ENCODE measurements at regions not wholly inside any gene's neighbourhood (a gene's known extent, or its start where the extent isn't known, plus 50 kb on each side); places are given as distances from the start of the nearest gene placed in this dataset.
"Not testable (repeated sequence)": the region's sequence is repeated elsewhere in the genome, so short reads cannot be mapped to it uniquely, and the experiment has no call there.

GRCh38 chr9:135402739-135403695 lies 76.6 kb upstream of the PPP1R26 start:
- DNase-seq (ENCODE audit: low spot score), result no peak

DNA sequence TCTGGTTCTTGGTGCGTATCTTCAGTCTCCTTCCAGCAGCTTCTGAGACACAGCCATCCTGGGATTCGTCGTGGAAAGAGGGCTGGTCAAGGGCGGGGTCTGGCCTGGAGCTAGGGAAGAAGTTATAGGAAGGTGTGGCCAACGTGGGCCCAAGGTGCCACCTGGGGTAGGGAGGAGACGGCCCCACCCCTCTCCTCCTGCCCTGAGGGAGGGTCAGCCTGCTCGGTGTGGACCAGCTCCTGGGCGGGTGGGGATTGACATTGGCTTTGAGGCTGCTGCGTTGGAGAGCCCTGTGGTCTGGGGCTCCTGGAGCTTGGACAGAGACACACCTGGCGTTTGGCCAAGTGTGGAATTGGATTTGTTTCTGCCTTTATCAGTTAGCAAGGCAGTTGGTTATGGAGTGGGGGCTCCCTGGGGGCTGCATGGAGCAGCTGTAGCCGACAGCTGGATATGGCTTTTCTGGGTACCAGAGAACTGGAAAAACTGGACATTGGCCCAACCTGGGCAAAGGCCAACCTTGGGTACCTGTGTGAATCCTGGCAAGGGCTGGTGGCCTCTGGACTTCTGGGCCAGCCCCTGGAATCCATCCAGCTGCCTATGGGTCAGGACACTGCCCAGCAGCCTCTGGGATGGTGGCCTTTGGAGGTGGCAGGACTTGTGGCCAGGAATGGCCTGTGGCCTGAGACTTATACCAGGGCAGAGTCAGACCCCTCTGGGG lies 75.7 kb upstream of the PPP1R26 start:
- no peak for DNase-seq (ENCODE audit: low spot score)

DNA sequence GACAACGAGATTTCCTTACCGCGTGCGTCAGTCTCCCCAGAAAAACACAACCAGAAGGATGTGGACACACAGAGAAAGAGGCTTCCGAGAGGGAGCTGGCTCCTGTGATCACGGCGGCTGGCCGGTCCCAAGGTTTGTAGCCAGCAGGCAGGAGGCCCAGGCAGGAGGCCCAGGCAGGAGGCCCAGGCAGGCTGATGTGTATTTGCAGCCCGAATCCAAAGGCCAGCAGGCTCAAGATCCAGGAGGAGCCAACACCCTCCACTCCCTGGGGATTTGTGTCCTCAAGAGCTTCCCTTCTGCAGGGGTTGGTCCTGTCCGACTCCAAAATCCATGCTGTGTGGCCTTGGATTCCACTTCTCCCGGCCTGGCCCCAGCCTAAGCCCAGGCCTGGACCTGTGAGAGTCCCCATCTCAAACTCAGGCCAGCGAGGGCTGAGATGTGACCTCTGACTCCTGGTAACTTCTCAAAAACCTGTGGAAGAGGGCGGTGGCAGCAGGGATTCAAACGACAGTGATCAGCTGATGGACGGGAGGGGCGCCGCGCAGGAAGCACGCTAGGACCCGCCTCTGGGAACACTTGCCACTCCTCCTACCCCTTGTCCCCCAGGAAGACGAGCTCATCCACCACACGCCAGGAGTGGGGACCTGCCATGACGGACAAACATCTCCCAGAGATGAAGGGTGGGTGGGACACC lies 75.0 kb upstream of the PPP1R26 start:
- no peak for DNase-seq (ENCODE audit: low spot score)

GRCh38 chr9:135405145-135405464 lies 74.5 kb upstream of the PPP1R26 start:
- DNase-seq (ENCODE audit: low spot score), result not testable (repeated sequence)

- no peak for DNase-seq (ENCODE audit: low spot score)
Measured at GRCh38 chr9:135408476-135409254, 70.9 kb upstream of the PPP1R26 start.

DNA sequence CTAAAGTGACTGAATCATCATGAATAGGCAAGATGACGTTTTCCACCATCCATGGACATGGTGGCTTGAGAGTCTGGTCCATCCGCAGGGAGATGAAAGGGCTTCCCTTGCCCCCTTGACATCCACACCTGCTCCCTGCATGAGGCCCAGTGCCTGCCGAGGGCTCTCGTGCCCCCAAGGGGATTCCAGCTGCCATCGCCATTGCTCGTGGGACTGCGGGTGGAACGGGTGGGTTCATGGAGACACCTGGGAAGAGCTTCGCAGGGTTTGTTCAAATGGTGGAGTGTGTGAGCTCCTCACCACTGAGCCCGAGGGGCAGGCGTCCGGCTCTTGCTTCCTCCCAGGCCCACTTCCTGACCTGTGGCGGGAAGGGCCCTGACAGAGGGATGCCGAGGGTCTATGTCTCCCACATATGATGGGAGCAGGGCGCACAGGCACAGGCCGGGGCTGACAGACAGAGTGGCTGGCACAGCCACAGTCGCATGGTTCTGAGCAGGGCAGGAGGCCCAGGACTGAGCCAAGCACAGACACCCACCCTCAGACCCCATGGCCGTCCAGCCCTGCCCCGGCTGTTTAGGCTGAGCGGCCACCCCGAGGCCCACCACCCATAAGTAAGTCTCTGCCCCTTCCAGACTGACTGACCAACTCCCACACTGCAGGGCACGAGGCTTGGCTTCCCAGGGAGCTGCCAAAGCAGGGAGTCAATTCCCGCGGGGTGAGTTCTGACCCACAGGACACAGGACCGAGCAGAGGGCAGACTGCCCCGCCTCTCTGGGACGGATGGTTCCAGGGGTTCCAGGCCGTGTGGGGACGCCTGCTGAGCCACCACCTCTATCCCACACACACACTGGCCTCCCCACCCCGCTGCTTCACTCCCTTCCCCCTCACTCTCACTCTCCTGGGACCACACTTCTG lies 70.0 kb upstream of the PPP1R26 start:
- DNase-seq (ENCODE audit: low spot score), result no peak

GRCh38 chr9:135410421-135410820 lies 69.2 kb upstream of the PPP1R26 start:
- DNase-seq (ENCODE audit: low spot score), result no peak

DNA sequence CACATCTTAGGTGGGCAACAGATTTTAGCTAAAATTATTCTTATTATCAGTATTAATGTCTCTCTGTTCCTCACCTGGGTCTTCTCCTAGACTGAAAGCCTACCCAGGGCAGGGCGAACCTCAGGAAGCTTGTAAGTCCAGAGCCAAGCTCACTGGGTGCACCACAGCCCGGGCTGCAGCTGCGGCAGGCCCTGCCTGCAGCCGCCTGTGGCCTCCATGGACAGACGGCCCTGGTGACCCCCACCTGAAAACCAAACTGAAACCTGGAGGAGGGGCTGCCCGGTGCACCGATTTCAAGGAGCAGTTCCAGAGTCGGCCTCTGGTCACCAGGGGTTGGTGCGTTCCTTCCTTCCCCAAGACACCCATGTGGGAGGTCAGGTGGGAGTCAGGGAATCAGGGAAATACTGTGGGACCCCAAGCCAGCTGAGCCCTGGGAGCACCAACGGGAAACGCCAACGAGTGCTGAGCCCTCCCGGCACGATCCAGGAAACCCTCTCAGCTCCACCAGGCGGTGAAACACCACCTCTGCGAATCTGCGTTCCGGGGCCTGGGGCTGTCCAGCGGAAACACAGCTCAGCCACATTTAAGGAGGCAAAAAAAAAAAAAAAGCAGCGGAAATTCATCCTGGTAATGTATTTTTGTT lies 68.6 kb upstream of the PPP1R26 start:
- no peak for DNase-seq (ENCODE audit: low spot score)

DNA sequence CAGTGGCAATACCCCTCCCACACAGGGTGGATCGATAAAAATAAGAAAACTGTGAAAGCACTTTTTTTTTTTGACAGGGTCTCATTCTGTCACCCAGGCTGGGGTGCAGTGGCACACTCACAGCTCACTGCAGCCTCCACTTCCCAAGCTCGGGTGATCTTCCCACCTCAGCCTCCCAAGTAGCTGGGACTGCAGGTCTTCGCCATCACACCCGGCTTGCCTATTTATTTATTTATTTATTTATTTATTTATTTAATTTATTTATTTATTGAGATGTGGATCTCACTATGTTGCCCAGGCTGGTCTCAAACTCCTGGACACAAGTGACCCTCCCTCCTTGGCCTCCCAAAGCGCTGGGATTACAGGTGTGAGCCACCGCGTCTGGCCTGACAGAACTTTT lies 68.0 kb upstream of the PPP1R26 start:
- DNase-seq (ENCODE audit: low spot score), result not testable (repeated sequence)

DNA sequence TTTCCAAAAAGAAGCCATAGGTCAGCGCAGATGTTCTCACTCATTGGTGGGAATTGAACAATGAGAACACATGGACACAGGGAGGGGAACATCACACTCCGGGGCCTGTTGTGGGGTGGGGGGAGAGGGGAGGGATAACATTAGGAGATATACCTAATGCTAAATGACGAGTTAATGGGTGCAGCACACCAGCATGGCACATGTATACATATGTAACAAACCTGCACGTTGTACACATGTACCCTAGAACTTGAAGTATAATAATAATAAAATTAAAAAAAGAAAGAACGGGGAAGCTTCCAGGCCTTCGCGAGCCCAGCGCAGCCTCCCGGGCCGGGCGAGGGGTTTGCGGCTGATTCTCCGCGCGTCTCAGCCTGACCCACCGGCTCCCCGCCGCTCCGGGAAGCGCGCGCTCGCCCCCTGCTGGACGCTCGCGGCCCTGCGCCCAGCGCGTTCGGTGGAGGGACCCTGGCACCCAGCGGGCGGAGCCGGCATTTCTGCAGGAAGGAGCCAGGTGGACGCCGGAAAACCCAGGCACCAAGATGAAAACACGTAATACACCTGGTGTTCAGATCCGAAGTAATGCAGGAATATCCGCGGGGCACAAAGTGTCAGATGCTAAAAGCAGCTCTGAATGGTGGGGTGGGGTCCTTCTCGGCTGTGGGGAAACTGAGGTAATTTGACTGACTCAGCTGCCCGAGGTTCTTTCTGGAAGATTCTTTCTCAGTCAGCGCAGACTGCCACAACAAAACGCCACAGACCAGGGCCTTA lies 67.1 kb upstream of the PPP1R26 start:
- DNase-seq (ENCODE audit: low spot score), result peak; percentile 78

- DNase-seq (ENCODE audit: low spot score), result no peak
Measured at GRCh38 chr9:135413086-135413375, 66.6 kb upstream of the PPP1R26 start.

- DNase-seq (ENCODE audit: low spot score), result no peak
Measured at GRCh38 chr9:135413461-135413860, 66.1 kb upstream of the PPP1R26 start.

DNA sequence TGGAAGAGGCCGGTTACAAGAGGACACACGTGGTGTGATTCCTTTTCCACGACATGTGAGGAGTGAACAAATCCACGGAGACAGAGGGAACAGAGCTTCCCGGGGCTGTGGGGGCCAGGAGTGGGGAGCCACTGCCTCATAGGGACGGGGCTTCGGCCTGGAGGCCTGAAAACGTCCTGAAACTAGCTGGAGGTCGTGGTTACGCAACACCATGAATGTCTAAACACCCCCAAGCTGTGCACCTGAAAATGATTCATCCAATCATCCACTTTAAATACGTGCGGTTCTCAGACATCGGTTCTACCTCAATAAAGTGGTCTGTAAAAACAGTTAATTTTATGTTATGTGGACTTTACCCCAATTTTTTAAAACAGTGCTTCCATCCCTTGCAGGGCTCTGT lies 65.3 kb upstream of the PPP1R26 start:
- DNase-seq (ENCODE audit: low spot score), result no peak

DNA sequence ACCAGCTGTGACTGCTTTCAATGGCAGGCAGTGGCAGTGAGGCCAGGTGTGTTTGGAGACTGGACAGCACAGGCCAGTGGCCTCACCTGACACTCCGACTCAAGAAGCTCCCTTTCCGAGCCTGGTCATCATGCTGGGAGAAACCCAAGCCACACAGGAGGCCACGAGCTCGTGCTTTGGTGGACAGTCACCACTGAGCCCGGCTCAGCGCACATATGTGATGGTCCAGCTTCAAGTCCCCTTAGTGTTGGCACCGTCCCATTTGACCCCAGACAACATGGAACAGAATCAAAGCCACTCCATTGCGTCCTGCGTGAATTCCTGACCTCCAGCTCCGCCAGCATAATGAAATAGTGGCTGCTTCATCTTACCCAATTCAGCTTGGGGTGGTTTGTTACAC lies 64.0 kb upstream of the PPP1R26 start:
- no peak for DNase-seq (ENCODE audit: low spot score)

GRCh38 chr9:135416664-135417290 lies 62.8 kb upstream of the PPP1R26 start:
- DNase-seq (ENCODE audit: low spot score), result no peak

- no peak for DNase-seq (ENCODE audit: low spot score)
Measured at GRCh38 chr9:135418161-135418560, 61.4 kb upstream of the PPP1R26 start.

- no peak for DNase-seq (ENCODE audit: low spot score)
Measured at GRCh38 chr9:135419106-135419505, 60.5 kb upstream of the PPP1R26 start.

DNA sequence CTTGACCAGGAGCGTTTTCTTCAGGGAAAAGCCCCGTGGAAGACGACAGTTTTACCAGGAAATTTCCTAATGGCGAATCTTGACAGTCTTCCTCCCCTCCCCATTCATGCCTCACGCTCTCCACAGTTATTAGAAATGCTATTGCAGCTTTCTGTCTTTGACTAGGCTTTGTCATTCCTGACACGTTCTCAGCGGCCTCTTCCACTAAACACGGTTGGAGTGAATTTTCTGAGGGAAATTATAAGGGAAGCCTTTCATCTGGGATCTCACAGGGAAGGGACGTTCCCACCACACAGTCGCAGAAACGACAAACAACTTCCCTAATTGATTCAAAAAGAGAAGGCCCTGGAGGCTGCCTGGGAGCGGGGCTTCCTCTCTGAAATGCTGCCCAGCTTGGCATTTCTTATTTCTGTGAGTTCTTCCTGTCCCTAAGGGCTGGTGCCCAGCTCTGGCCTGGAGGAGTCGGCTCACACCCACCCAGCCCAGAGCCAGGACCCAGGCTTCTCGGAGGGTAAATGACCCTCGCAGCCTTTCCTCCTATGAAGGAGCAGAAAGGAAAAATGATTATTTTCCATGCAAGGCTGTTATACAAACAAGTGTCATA lies 57.1 kb upstream of the PPP1R26 start:
- DNase-seq (ENCODE audit: low spot score), result no peak

- no peak for DNase-seq (ENCODE audit: low spot score)
Measured at GRCh38 chr9:135423725-135424124, 55.9 kb upstream of the PPP1R26 start.
